ENCODE measurements at regions not wholly inside any gene's neighbourhood (a gene's known extent, or its start where the extent isn't known, plus 50 kb on each side); places are given as distances from the start of the nearest gene placed in this dataset.
A peak's percentile ranks its signal among the peaks of the same experiment; 100 is the strongest.
"Not testable (repeated sequence)": the region's sequence is repeated elsewhere in the genome, so short reads cannot be mapped to it uniquely, and the experiment has no call there.

DNA sequence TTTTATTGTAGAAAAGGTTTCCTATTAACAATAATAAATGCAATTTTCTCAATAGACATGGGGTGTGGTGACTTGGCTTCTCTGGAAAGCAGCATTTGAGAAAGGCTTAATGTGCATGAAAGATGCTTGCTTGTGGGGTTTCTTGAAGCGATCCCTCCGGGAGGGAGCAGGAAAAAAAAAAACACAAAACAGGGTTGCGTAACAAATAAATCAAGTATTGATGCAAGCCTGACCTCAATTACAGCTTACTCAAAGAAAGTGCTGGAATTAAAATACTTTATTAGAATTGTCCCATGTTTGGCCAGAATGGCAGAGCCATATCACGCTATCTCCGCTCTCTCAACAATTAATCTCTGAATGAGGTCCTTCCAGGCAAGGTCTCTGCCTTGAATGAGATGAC, 1612.5 kb downstream of the REEP3 start:
- no peak for DNase-seq (ENCODE audit: low spot score)

DNA sequence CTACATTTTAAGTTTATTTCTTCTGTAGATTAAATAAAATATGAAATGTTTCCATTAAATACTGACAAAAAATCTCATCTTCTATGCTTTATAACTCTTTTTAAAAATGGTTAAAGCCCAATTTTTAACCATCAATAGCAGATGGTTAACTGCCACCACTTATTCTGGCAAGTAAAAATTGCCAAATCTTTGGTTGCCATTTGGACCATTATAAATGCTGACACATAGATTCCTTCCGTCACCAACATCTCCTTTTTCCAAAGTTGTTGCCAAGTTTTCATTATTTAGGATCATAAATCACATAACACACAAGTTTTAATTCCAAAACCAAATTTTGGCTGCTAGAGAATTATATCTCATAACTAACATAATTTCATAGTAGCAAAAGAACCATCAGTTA, 1614.3 kb downstream of the REEP3 start:
- DNase-seq (ENCODE audit: low spot score) = no peak

DNA sequence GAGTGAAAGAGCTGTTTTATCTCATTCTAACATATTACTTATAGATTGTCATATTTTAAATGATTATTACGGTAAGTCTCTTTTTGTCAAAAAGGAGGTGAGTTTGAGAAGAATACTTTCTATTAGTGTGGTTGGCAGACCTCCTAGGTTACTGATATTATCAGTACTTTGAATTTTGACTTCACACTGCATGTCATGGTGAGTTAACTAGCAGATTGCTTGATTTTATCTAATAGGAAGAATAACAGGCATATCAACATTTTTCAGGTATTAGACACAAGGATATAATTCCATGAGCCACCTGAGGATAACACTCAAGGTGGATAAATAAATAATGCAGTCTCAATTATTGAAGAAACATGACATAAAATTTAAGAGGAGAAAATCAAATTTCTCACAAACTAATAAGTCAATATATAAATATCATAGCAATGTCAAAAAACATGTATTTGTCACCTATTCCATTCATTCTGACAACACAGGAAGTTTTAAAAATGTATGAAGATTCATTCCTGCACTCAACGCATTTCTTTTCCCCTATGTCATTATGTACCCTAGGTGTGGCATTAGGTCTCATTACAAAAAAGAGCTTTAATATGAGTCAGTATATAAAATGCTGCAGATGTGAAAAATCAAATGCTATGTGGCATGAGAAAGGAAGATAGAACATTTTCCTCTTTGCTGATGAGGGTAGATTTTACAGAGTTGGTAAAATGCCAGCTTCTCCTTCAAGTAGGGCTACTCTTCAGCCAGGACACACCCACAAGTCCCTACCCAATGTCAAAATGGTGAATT, 1621.6 kb downstream of the REEP3 start:
- DNase-seq (ENCODE audit: low spot score) = no peak

DNA sequence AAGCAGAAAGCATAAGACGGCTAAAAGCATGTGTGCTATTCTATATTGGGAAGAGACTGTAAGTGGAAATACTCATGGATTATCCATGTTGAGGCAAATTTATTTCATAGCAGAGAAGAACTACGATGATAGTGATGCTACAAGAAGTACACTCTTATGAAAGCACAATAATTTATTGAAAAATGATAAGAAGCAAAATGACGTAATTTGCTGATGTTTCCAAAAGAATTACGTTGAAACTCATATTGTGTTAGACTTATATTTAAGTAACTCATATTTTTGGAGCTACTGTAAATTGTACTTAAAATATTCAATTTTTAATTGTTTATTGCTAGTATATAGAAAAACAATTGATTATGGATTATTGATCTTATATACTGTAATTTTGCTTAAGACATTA, 1622.5 kb downstream of the REEP3 start:
- no peak for DNase-seq (ENCODE audit: low spot score)

DNA sequence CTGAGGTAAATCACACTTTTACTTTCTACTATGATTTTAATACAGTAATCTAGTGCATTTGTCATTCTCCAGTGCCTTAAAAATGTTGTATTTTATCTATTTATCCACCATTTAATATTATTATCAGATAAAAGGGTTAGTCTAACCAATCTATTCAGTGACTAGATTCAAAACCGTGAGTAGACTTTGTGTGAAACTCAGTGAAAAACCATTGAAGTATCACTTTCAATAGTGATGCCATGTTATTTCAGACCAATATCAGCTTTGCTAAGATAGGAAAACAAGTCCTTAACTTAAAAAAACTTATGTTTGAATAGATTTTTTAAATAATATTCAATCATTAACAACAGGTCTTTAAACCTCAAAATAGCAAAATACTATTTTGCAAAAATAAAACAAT, 1628.7 kb downstream of the REEP3 start:
- DNase-seq (ENCODE audit: low spot score) = no peak

GRCh38 chr10:65166272-65166671, 1645.1 kb downstream of the REEP3 start:
- DNase-seq (ENCODE audit: low spot score) = no peak

DNA sequence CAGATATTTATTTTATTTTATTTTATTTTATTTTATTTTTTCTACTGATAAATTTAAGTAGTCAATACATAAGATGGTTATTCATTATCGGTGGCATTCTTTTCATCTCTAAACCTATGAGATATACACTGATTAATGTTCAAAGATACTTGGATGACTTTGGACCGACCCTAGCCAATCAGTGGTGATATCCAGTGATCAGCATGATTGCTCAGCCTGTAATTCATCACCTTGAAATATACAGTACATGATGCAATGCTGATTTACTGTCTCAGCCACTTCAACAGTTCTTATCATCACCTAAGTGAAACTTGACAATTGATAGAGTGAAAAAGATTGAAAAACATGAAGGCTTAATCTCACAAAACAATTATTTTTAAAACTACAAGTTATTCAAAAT, 1651.0 kb downstream of the REEP3 start:
- no peak for DNase-seq (ENCODE audit: low spot score)

DNA sequence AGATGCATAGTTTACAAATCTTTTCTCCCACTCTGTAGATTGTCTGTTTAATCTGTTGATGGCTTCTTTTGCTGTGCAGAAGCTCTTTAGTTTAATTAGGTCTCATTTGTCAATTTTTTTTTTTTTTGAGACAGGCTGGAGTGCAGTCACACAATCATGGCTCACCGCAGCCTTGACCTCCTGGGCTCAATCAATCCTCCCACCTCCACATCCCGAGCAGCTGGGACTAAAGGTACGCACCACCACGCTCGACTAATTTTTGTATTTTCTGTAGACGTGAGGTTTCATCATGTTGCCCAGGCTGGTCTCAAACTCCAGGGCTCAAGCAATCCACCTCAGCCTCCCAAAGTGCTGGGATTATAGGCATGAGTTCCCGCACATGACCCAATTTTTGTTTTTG, 1655.8 kb downstream of the REEP3 start:
- DNase-seq (ENCODE audit: low spot score) = no peak

DNA sequence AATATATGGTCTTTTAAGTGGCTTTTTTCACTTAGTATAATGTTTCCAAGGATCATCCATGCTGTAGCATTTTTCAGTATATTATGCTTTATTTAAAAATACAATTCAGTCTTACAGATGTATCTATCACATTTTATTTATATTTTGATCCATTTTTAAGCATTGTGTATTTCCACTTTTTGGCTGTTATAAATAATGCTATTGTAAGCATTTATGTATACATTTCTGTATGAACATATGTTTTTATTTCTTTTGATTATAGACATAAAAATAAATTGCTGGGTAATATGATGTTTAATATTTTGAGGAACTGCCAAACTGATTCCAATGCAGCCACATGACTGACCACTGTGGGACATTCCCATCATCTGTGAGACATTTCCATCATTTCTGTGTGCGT, 1662.0 kb downstream of the REEP3 start:
- no peak for DNase-seq (ENCODE audit: low spot score)

GRCh38 chr10:65186668-65187067, 1665.5 kb downstream of the REEP3 start:
- not testable (repeated sequence) for DNase-seq (ENCODE audit: low spot score)

- peak; percentile 68 for DNase-seq (ENCODE audit: low spot score)
These were observed 1672.9 kb downstream of the REEP3 start for GRCh38 chr10:65194126-65194525.

GRCh38 chr10:65194555-65194954, 1673.4 kb downstream of the REEP3 start:
- peak; percentile 5 for DNase-seq (ENCODE audit: low spot score)

DNA sequence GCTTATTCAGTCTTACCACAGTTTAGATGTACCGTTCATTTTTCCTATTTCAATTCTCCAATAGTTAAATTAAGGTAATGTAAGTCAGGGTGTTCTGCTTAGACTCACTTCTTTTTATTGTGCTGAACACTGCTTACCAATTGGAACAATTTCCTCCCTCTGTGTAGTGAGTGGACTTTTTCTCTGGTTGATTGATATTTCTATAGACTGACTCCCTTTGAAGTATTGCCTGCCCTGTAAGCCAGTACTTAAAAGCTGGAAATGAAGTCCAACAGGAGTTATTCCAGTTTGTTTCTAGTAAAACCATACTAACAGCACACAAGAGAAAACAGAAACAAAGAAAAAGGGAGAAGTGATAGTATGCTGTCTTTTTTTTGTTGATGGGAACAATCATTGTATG, 1674.9 kb downstream of the REEP3 start:
- no peak for DNase-seq (ENCODE audit: low spot score)

GRCh38 chr10:65197935-65198334, 1676.7 kb downstream of the REEP3 start:
- DNase-seq (ENCODE audit: low spot score) = no peak

DNA sequence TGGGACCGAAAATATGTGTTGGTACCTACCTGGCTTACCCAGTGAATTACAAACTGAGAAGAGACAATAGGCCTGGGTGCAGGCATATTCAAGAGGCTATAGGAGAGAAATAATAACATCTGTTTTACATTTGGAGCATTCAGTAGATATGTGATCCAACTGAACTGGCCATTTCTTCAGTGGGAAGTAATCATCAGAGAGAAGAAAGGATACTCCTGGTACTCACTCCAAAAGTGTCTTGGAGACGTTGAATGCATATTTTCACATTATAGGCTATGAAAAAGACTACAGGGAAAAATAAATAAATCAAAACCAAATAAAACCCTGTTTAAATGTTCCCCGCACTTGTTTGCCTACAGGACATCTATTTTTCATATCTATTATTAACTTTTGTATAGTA, 1680.3 kb downstream of the REEP3 start:
- DNase-seq (ENCODE audit: low spot score) = no peak

GRCh38 chr10:65204999-65205398, 1683.8 kb downstream of the REEP3 start:
- no peak for DNase-seq (ENCODE audit: low spot score)

GRCh38 chr10:65213170-65213569, 1692.0 kb downstream of the REEP3 start:
- no peak for DNase-seq (ENCODE audit: low spot score)

- DNase-seq (ENCODE audit: low spot score) = no peak
These were observed 1698.2 kb downstream of the REEP3 start for GRCh38 chr10:65219444-65219843.

- DNase-seq (ENCODE audit: low spot score) = no peak
These were observed 1694.7 kb upstream of the LRRTM3 start for GRCh38 chr10:65231148-65231547.

DNA sequence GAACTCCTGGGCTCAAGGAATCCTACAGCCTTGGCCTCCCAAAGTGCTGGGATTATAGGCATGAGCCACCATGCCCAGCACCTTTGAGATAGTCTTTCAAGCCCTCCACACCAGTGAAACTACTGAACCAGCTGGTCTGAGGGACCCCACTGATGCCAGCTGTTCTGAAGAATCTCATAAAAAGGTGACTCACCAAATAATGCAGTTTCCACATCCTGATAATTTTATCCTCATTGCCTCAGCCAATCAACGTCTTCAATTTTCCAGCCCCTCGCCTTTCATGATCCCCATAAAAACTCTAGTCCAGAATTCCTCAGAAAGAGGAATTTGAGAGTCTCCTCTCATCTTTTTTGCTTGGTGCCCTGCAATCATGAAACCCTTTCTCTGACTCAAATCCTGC, 1691.6 kb upstream of the LRRTM3 start:
- DNase-seq (ENCODE audit: low spot score) = peak; percentile 93

DNA sequence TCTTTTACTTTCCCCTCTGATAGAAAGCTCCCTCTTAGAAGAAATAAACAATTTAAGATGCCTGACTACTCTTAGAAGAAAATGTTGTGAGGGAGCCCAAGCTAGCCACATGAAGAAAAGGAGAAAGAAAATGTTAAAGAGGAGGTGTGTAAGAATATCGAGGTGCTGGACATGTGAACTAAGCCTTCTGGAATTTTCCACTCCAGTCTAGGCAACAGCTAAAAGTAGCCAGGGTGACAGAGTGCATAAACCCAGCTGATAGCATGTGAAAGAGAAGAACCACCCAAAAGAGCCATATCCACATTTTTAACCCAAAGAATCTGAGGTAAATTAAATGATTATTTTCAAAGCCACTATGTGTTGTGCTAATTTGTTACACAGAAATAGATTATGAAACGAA, 1690.6 kb upstream of the LRRTM3 start:
- no peak for DNase-seq (ENCODE audit: low spot score)

DNA sequence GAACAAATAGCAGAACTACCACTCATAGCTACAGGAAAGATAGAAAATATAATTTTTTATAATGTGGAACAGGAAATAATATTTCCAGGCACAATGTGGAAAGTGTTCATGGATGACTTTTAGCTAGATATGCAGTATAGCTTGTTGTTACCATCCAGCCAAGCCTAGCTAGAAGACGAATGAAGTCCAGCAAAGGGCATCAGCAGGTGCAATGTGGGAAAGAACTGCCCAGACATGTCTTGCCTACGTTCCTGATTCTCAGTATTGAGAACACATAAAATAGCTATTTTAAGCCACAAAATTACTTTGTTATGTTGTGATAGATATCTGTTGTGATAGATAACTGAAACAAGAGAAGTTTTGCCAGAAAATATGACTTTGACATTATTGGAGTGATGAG, 1690.0 kb upstream of the LRRTM3 start:
- DNase-seq (ENCODE audit: low spot score) = no peak

DNA sequence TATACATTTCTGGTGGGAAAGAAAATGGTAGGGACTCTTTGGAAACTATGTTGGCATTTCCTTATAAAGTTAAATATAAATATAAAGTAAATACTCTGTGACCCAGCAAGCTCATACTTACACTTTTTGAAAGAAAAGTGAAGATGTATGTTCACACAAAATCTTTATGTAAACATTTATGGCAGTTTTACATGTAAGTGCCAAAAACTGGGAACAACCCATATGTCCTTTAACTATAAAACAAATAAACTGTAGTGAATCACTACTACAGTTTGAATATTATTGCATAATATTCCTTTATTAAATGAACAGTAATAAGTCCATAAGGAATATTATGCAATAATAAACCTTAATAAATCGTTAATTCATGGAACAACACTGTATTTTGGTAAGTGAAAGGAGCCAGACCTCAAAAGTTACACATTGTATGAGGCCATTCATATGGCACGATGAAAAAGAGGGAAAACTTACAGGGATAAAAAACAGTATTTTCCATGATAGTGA, 1660.3 kb upstream of the LRRTM3 start:
- no peak for DNase-seq (ENCODE audit: low spot score)

GRCh38 chr10:65269551-65269950, 1656.3 kb upstream of the LRRTM3 start:
- not testable (repeated sequence) for DNase-seq (ENCODE audit: low spot score)

Measured in A172 (cell line).